Stimulated activated CD4-positive, alpha-beta T cell treated with anti-CD3 and anti-CD28 coated beads, TNF-alpha, amount 100 ng/mL, for 1 hour (primary cell): ENCODE measurements at regions not wholly inside any gene's neighbourhood (a gene's known extent, or its start where the extent isn't known, plus 50 kb on each side); places are given as distances from the start of the nearest gene placed in this dataset.

ENCODE experiments used
- DNase-seq, 3 donors: peaks; one replicate each; pipeline ENCODE4 v3.0.0-alpha.2; 2020; ENCODE audit warnings: low read depth in 3 of 3, low spot score in 1 of 3

DNA sequence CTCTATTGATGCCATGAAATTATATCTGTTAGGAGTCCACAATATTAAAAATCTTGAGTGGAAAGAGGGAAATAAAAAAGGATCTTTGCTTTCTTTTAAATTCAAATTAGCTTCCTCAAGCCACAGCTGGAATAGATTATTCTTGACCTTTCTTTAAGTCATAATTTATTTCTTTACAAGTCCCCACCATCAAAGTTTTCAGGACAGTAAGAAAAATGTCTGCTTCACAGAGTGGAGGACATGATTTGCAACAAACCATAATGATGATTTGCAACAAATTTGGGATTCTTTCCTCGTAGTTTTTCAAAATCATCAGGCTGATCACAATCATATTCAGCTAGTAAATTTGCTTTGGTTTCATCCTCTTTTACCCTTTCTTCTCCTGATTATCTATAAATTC lies 301.8 kb upstream of the NRIP1 start:
- no peak for DNase-seq

- no peak for DNase-seq
Measured at GRCh38 chr21:15367061-15367626, 302.3 kb upstream of the NRIP1 start.

GRCh38 chr21:15370462-15370975 lies 305.7 kb upstream of the NRIP1 start:
- no peak for DNase-seq

- no peak for DNase-seq
Measured at GRCh38 chr21:15373941-15374340, 309.1 kb upstream of the NRIP1 start.

DNA sequence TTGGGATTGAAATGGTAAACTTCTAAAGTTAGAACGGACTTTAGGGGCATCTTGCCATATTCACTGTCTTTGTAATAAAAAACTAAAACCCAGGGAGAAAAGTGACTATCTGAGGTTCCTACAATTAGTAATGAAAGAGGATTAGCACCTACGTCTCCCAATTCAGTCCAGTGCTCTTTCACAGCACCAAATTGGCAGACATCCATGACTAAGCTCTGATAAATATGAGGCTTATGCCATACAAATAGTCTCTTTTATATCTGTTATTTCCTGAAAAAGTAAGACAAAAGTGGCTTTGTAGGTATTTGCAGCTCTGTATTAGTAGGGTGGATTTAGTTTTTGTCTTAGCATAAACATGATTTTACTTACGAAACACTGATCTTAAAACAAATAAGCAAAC lies 315.0 kb upstream of the NRIP1 start:
- no peak for DNase-seq

GRCh38 chr21:15383588-15383987 lies 318.8 kb upstream of the NRIP1 start:
- DNase-seq, result no peak

DNA sequence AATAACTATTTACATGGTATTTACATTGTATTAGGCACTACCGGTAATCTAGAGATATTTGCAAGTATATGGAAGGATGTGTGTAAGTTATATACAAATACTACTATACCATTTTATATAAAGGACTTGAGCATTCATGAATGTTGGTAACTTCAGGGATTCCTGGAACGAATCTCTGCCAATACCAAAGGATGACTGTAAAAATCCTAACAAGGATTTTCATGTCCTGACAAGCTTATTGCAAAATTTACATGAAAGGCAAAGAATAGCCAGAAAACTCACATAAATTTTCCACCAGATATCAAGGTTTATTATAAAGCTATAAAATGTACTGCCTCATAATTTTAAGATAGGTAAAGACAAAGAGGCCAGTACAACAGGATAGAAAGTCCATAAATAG lies 325.2 kb upstream of the NRIP1 start:
- DNase-seq, result no peak

GRCh38 chr21:15397258-15397657 lies 332.5 kb upstream of the NRIP1 start:
- no peak for DNase-seq

DNA sequence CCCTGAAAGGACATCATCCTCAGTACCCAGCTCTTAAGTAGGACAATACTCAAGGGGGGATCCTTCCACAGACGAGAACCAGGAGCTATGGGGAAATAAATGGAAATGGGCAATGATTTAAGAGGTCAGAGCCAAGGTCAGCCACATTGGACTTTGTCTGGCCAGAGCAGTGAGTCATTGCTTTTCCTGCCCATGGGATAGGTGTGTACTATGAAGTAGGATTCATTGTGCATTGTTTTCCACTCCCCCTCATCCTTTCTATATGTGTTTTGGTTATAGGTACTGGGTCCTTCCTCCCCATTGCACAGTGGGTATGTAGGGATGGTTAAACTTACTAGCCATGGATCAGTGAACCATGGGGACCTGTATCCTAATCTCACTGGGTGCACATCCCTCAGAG lies 328.9 kb upstream of the USP25 start:
- no peak for DNase-seq

DNA sequence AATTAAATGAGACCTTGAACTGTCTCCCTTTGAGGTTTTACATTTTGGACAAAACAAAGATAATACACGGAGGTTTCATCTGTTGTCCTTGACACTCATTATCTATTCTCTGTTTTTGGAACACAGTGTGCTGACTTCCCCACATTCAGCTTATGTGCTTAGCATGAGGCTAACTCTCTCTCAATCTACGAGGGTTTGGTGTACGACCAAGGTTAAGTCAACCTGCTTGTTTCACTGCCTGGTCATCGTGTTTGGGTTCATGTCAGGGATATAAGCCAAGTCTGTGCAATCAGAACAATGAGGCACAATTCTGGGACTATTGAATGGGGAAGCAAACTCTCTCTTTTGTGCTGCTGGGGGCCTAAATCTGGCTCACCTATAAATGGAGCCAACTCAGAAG lies 328.5 kb upstream of the USP25 start:
- DNase-seq, result no peak

DNA sequence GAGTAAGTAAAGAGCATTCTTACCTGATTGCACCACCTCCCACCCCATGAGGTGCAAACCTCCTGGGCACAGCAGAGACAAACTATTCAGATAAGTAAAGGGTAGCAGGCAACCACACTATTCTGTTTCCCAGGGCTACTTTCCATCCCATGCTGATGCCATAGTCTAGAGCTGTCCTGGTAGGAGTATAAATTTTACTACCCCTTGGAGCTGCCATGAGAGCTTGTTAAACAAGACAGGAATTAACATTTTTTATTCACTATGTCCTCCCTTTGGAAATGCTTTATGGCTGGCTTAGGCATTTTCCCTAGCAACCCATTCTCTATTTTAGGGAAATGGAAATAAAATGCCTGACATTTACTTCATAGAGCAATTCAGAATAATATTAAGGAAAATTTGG lies 324.6 kb upstream of the USP25 start:
- DNase-seq, result no peak

- no peak for DNase-seq
Measured at GRCh38 chr21:15406791-15407190, 323.0 kb upstream of the USP25 start.

GRCh38 chr21:15407585-15407984 lies 322.2 kb upstream of the USP25 start:
- no peak for DNase-seq

- DNase-seq, result no peak
Measured at GRCh38 chr21:15408089-15408488, 321.7 kb upstream of the USP25 start.

- DNase-seq, result no peak
Measured at GRCh38 chr21:15409031-15409430, 320.8 kb upstream of the USP25 start.

DNA sequence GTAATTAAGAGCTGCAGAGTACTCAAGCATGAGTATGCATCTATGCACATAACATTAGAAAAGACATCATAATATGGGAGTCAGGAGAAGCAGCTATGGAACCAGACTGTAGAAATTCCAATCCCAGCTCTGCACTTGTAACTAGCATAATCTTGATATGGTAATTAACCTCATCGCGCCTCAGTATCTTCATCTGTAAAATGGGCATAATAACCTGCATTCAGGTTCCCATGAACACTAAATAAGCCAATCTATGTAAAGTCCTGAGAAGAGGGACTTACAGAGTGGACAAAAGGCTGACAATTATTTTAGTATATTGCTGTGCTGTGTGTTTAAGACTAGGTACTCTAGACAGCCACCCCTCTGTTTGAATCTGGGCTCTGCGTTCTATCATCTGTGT lies 318.9 kb upstream of the USP25 start:
- no peak for DNase-seq

GRCh38 chr21:15414057-15414456 lies 315.7 kb upstream of the USP25 start:
- DNase-seq, result no peak

GRCh38 chr21:15415541-15416261 lies 314.1 kb upstream of the USP25 start:
- DNase-seq, result no peak

- no peak for DNase-seq
Measured at GRCh38 chr21:15421441-15421881, 308.3 kb upstream of the USP25 start.

GRCh38 chr21:15421947-15422346 lies 307.8 kb upstream of the USP25 start:
- no peak for DNase-seq

GRCh38 chr21:15422783-15423182 lies 307.0 kb upstream of the USP25 start:
- no peak for DNase-seq

- no peak for DNase-seq
Measured at GRCh38 chr21:15423676-15424445, 305.9 kb upstream of the USP25 start.
